HepG2 (cell line): ENCODE measurements at regions not wholly inside any gene's neighbourhood (a gene's known extent, or its start where the extent isn't known, plus 50 kb on each side); places are given as distances from the start of the nearest gene placed in this dataset.

Source experiments
- ATAC-seq: fragments of 200-7000 bp; cut with Tn5 transposase; 3 replicates; pipeline ENCODE4 v1.9.1; 2020; ENCODE audit warnings: mild to moderate bottlenecking, moderate library complexity
- BruUV-seq: library from RNA; stranded (reverse); fragments of 400-500 nt; replicated peaks from 2 replicates; lab custom pipeline; 2021; lab: Mats Ljungman, UMichigan
- CTCF ChIA-PET: fragments of 300-600 bp; formaldehyde crosslinking; extraction: SDS; loops from one replicate; lab custom pipeline; 2021; ENCODE audit warnings: low total read pairs, inconsistent platforms, low intra/inter-chr PET ratio; lab: Yijun Ruan, JAX
- POLR2A ChIA-PET: fragments of 350-600 bp; sonication (Branson Sonifier 250); formaldehyde crosslinking; loops from one replicate; lab custom pipeline; 2020; ENCODE audit warnings: antibody characterized with exemption, inconsistent platforms; lab: Yijun Ruan, JAX
- DNase-seq: peaks from one replicate; pipeline ENCODE4 v3.0.0-alpha.2; 2015; ENCODE audit warnings: low spot score
- FAIRE-seq: peaks from 3 replicates; lab custom pipeline; 2011; peaks lifted over from hg19 to GRCh38; lab: Jason Lieb, UNC
- H2AFZ ChIP-seq: one replicate; pipeline ENCODE4 v1.6.1; 2011; ENCODE audit warnings: low read length, inconsistent platforms
- H3K27ac ChIP-seq: fragments of 300-600 bp; 3 replicates; pipeline ENCODE4 v1.8.0; 2011; ENCODE audit warnings: mixed run types, mild to moderate bottlenecking, mixed read lengths, low read length, inconsistent platforms; ENCODE audit not compliant: insufficient read depth; ENCODE audit errors: extremely low read length
- H3K27me3 ChIP-seq, 2 experiments: fragments of 200-600 bp in 1 of 2; 2 replicates in 1 of 2; 3 replicates in 1 of 2; pipeline versions ENCODE4 v1.6.0 to v1.8.0; 2011; ENCODE audit warnings: low read length in 2 of 2, mild to moderate bottlenecking in 2 of 2, moderate library complexity in 2 of 2, inconsistent platforms in 1 of 2; ENCODE audit not compliant: insufficient read depth in 2 of 2, control insufficient read depth in 1 of 2
- H3K36me3 ChIP-seq, 2 experiments: fragments of 200-600 bp in 1 of 2; replicated peaks in 1 of 2; 2 replicates in 1 of 2; 3 replicates in 1 of 2; pipeline versions ENCODE4 v1.5.1 to v1.8.0; 2011; ENCODE audit warnings: low read length in 2 of 2, inconsistent platforms in 1 of 2; ENCODE audit not compliant: insufficient read depth in 2 of 2, control insufficient read depth in 1 of 2
- H3K4me1 ChIP-seq: 2 replicates; pipeline ENCODE4 v1.5.1; 2012; ENCODE audit warnings: low read length, inconsistent platforms; ENCODE audit not compliant: insufficient read depth
- H3K4me2 ChIP-seq: 2 replicates; pipeline ENCODE4 v1.6.0; 2011; ENCODE audit warnings: low read depth, low read length, inconsistent platforms
- H3K4me3 ChIP-seq, 3 experiments: fragments of 200-600 bp in 1 of 3; sonication (generic), shearing (Covaris generic) in 1 of 3; replicated peaks in 1 of 3; 2 replicates each; pipeline ENCODE4 v1.5.1; 2011 to 2016; ENCODE audit warnings: low read length in 3 of 3, inconsistent platforms in 2 of 3, low read depth in 2 of 3, mild to moderate bottlenecking in 2 of 3, control low read depth in 1 of 3, mixed read lengths in 1 of 3; ENCODE audit not compliant: insufficient read depth in 1 of 3
- H3K79me2 ChIP-seq: one replicate; pipeline ENCODE4 v1.6.1; 2011; ENCODE audit warnings: low read length, inconsistent platforms; ENCODE audit not compliant: insufficient read depth
- H3K9ac ChIP-seq: 2 replicates; pipeline ENCODE4 v1.6.0; 2011; ENCODE audit warnings: mild to moderate bottlenecking, low read depth, low read length, inconsistent platforms; ENCODE audit not compliant: insufficient read depth
- H3K9me3 ChIP-seq: 2 replicates; pipeline ENCODE4 v1.5.1; 2012; ENCODE audit warnings: mild to moderate bottlenecking, low read length
- H4K20me1 ChIP-seq: 2 replicates; pipeline ENCODE4 v1.6.0; 2011; ENCODE audit warnings: inconsistent platforms, mild to moderate bottlenecking, low read length, moderate library complexity; ENCODE audit not compliant: insufficient read depth
- ADNP ChIP-seq: sonication (generic); formaldehyde crosslinking; IDR thresholded peaks from 2 replicates; pipeline ENCODE4 v1.4.0; 2020; ENCODE audit warnings: missing genetic modification reagents
- CBX5 ChIP-seq: sonication (generic); formaldehyde crosslinking; IDR thresholded peaks from 2 replicates; pipeline ENCODE4 v1.4.0; 2020; ENCODE audit warnings: missing genetic modification reagents, borderline replicate concordance
- EZH2 ChIP-seq: conservative IDR thresholded peaks from 2 replicates; pipeline ENCODE4 v1.6.1; 2012; ENCODE audit warnings: mild to moderate bottlenecking, low read depth, low read length, moderate library complexity
- FLYWCH1 ChIP-seq: sonication (generic); formaldehyde crosslinking; IDR thresholded peaks from 2 replicates; pipeline ENCODE4 v1.8.1; 2023; ENCODE audit warnings: mild to moderate bottlenecking, missing genetic modification reagents
- GFI1 ChIP-seq: sonication (generic); formaldehyde crosslinking; IDR thresholded peaks from 2 replicates; pipeline ENCODE4 v1.5.0; 2020; ENCODE audit warnings: missing genetic modification reagents, mild to moderate bottlenecking, borderline replicate concordance
- IKZF4 ChIP-seq: sonication (generic); formaldehyde crosslinking; IDR thresholded peaks from 2 replicates; pipeline ENCODE4 v1.5.1; 2020; ENCODE audit warnings: borderline replicate concordance, mild to moderate bottlenecking, low read depth, missing genetic modification reagents; ENCODE audit errors: not compliant biosample characterization
- KDM2A ChIP-seq: sonication (generic); formaldehyde crosslinking; IDR thresholded peaks from 2 replicates; pipeline ENCODE4 v1.4.0; 2020; ENCODE audit warnings: low read depth, missing genetic modification reagents, borderline replicate concordance
- KLF6 ChIP-seq: IDR thresholded peaks from 2 replicates; pipeline ENCODE4 v1.8.0; 2016; ENCODE audit warnings: missing biosample characterization, missing genetic modification reagents
- MAF1 ChIP-seq: sonication (generic); formaldehyde crosslinking; IDR thresholded peaks from 2 replicates; pipeline ENCODE4 v1.5.0; 2020; ENCODE audit warnings: missing genetic modification reagents, borderline replicate concordance
- NCOA5 ChIP-seq: sonication (generic); formaldehyde crosslinking; IDR thresholded peaks from 2 replicates; pipeline ENCODE4 v1.4.0; 2020; ENCODE audit warnings: missing genetic modification reagents
- NFKB2 ChIP-seq: sonication (generic); formaldehyde crosslinking; IDR thresholded peaks from 2 replicates; pipeline ENCODE4 v1.4.0; 2020; ENCODE audit warnings: missing genetic modification reagents, borderline replicate concordance
- PHF21A ChIP-seq: sonication (generic); formaldehyde crosslinking; IDR thresholded peaks from 2 replicates; pipeline ENCODE4 v1.5.0; 2020; ENCODE audit warnings: mild to moderate bottlenecking, missing genetic modification reagents
- SMAD9 ChIP-seq: sonication (generic); formaldehyde crosslinking; IDR thresholded peaks from 2 replicates; pipeline ENCODE4 v1.5.1; 2020; ENCODE audit warnings: mild to moderate bottlenecking, missing genetic modification reagents
- ZC3H13 ChIP-seq: sonication (generic); formaldehyde crosslinking; IDR thresholded peaks from 2 replicates; pipeline ENCODE4 v1.8.1; 2023; ENCODE audit warnings: mild to moderate bottlenecking, missing genetic modification reagents, moderate library complexity
- ZNF18 ChIP-seq: sonication (generic); formaldehyde crosslinking; IDR thresholded peaks from 2 replicates; pipeline ENCODE4 v1.8.0; 2022; ENCODE audit warnings: mild to moderate bottlenecking, missing genetic modification reagents; ENCODE audit not compliant: insufficient replicate concordance
- ZNF562 ChIP-seq: sonication (generic); formaldehyde crosslinking; IDR thresholded peaks from 2 replicates; pipeline ENCODE4 v1.8.0; 2022; ENCODE audit warnings: missing genetic modification reagents, borderline replicate concordance
- ZSCAN25 ChIP-seq: sonication (generic); formaldehyde crosslinking; IDR thresholded peaks from 2 replicates; pipeline ENCODE4 v1.8.0; 2022; ENCODE audit warnings: mild to moderate bottlenecking, missing genetic modification reagents
- WGBS: methylation state at CpG from one replicate; pipeline ENCODE4 v1.1.6; 2017; ENCODE audit warnings: low lambda C conversion rate; 5-methylcytosine and 5-hydroxymethylcytosine counted together
- in situ Hi-C: cut with HindIII; loops from 2 replicates; pipeline ENCODE4 v1.10.0; 2017; ENCODE audit warnings: low pct_unique_long_range_greater_than_20kb; ENCODE audit not compliant: extremely low pct_ligation_motif_present
- intact Hi-C: fragments of 100-400 bp; cut with micrococcal nuclease; formaldehyde crosslinking; loops from one replicate; pipeline ENCODE4 v1.10.0; 2022; ENCODE audit not compliant: unreplicated experiment
- TF ChIP-seq, protein P1 (sequence below): sonication (generic); formaldehyde crosslinking; IDR thresholded peaks from 2 replicates; pipeline ENCODE4 v1.4.0; 2020; ENCODE audit warnings: missing genetic modification reagents

GRCh38 chr14:53824061-53824460 is 132.6 kb downstream of the BMP4 start (continued):
- no peak for TF ChIP-seq ZNF18 (CRISPR knock-in tag)
- TF ChIP-seq, all 625 proteins: peak for 0

GRCh38 chr14:53814392-53814791 is 142.2 kb downstream of the BMP4 start:
- Histone ChIP-seq H3K9me3 (no peaks in the 10 kb centered on the region), H3K4me3 (no peak overlapping the region), H4K20me1 (no peaks in the 10 kb centered on the region), H3K27me3 (no peaks in the 10 kb centered on the region), H3K4me1 (no peaks in the 10 kb centered on the region), H3K27ac (no peak overlapping the region), H3K9ac (no peak overlapping the region), H2AFZ (no peak overlapping the region), H3K4me2 (no peak overlapping the region), H3K36me3 (no peaks in the 10 kb centered on the region), H3K79me2 (no peaks in the 10 kb centered on the region)
- ChIA-PET POLR2A (no interaction called here), CTCF (no interaction called here)
- ATAC-seq: no peak
- intact Hi-C loops: no loop called here
- no peak for DNase-seq
- TF ChIP-seq KLF6 (CRISPR knock-in tag) (no peak), NFKB2 (CRISPR knock-in tag) (no peak), ZSCAN25 (CRISPR knock-in tag) (no peak), ZNF562 (no peak), EZH2 (no peak), IKZF4 (CRISPR knock-in tag) (no peak), ZC3H13 (no peak), GFI1 (CRISPR knock-in tag) (no peak), MAF1 (CRISPR knock-in tag) (no peak), SMAD9 (CRISPR knock-in tag) (no peak), NCOA5 (CRISPR knock-in tag) (no peak), KDM2A (CRISPR knock-in tag) (no peak), PHF21A (CRISPR knock-in tag) (no peak), FLYWCH1 (CRISPR knock-in tag) (no peak), CBX5 (CRISPR knock-in tag) (no peak), ADNP (CRISPR knock-in tag) (no peak)
- TF ChIP-seq, protein P1, sequence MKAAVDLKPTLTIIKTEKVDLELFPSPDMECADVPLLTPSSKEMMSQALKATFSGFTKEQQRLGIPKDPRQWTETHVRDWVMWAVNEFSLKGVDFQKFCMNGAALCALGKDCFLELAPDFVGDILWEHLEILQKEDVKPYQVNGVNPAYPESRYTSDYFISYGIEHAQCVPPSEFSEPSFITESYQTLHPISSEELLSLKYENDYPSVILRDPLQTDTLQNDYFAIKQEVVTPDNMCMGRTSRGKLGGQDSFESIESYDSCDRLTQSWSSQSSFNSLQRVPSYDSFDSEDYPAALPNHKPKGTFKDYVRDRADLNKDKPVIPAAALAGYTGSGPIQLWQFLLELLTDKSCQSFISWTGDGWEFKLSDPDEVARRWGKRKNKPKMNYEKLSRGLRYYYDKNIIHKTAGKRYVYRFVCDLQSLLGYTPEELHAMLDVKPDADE (CRISPR knock-in tag): no peak
- BruUV-seq: no TSS peak
- FAIRE-seq: no peak
- in situ Hi-C loops: no loop called here
- 91% methylated on average over 4 of the region's 4 CpGs for WGBS
